IPS-NIHi7 (cell line): ENCODE measurements at regions not wholly inside any gene's neighbourhood (a gene's known extent, or its start where the extent isn't known, plus 50 kb on each side); places are given as distances from the start of the nearest gene placed in this dataset.

Experiments used
- DNase-seq: peaks from one replicate; pipeline ENCODE4 v3.0.0; 2012; ENCODE audit warnings: mixed read lengths; ENCODE audit errors: extremely low spot score

- no peak for DNase-seq
Measured at GRCh38 chr4:129346734-129347133, 250.8 kb downstream of the C4orf33 start.

- DNase-seq = no peak
Measured at GRCh38 chr4:129350834-129351721, 255.1 kb downstream of the C4orf33 start.

GRCh38 chr4:129352480-129352879, 256.5 kb downstream of the C4orf33 start:
- no peak for DNase-seq

DNA sequence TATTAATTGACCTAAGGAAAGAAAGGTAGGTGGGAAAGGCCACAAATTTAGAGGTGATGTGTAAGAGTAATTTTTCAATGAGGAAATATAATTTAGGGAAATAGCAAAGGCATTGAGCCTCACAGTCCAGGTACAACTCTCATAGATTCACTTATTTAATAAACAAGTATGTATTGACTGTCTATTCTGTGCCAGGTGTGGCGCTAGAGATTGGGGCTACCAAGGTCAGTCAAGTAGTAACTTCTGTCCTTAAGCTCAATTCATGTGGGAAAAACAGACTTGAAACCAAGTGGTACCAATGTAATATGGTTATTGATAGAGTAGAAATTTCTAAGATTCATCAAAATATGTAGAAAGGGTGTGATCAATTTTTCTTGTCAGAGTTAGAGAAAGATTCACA, 257.5 kb downstream of the C4orf33 start:
- DNase-seq = no peak

GRCh38 chr4:129355031-129355430, 259.1 kb downstream of the C4orf33 start:
- no peak for DNase-seq

DNA sequence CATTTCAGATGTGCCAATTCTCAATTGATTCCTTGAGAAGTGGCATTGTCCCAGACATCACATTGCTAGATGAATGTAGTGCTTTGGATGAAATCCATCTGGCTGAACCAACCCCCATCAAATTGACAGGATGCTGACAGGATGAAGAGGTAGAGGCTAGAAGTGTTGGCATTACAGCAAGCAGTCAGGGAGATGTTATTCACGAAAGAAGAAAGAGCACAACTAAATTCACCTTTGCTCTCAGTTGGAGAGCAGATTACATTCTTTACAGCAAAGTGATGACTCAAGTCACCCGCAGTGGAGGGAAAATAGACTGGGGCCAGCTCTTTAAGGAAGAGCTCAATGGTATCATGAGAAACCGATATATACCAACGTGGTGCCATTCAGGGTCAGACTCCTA, 259.6 kb downstream of the C4orf33 start:
- DNase-seq = peak; percentile 17

DNA sequence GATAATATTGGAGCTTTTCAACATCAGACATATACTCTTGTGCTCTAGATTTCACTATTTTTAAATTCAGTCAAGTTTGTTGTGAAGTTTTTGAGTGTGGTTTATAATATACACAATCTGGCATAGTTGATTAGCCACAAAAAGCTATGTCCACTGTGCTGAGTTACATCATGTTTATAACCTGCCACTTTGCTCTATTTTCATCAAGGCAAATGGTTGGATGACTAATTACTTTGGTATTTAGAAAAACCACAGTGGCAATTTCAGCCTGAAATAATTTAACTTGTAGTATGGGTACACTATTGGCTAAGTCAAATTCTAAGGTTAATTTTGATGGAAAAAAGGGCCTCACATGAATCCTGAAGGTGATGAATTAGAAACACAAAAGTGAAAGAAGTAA, 262.6 kb downstream of the C4orf33 start:
- DNase-seq = no peak

DNA sequence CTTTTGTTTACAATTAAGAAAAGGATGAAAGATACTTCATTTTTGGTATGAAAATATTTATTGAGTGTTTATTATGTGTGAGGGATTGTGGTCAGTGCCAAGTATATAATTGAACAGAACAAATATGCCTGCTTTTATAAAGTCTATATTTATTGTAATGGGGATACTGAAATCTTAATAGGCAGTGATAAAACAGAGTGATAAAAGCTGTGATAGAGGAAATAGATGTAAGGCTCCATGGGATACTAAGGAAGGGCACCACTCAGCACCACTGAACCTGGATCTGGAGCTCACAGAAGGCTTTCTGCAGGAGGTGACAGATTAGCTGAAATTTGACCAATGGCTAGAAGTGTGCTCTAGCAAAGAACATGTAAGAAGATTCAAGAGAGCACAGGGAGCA, 263.5 kb downstream of the C4orf33 start:
- no peak for DNase-seq

GRCh38 chr4:129362691-129363274, 266.8 kb downstream of the C4orf33 start:
- peak; percentile 69 for DNase-seq

- no peak for DNase-seq
Measured at GRCh38 chr4:129364747-129365452, 268.9 kb downstream of the C4orf33 start.

DNA sequence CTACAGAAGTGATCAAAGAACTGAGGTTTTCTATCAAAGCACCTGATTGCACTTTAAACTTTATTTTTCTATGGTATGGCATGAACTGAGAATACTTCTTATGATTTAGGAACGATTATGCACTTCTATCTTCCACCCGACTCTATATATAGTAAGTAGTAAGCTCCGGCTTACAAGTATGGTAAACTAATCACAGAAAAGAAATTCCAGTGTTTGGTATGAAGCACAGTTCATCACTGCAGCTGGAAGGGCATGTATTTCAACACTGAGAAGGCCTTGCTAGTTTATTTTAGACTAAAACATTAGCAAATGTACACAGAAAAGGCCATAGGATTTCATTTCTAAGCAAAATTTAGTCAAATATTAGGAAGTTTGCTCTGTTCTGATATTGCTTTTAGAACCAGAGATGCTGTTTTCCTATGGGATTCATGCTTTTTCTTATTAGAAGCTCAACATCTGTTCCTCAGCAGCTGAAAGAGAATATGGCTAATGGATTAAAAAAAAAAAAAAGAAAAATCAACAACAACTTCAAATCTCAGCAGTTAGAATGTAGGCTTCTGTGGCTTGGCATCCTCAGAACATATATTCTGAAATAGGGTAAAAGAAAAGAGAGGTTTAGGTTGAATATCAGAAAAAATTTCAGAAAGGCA, 273.5 kb downstream of the C4orf33 start:
- no peak for DNase-seq

GRCh38 chr4:129371065-129371464, 275.1 kb downstream of the C4orf33 start:
- DNase-seq = no peak

DNA sequence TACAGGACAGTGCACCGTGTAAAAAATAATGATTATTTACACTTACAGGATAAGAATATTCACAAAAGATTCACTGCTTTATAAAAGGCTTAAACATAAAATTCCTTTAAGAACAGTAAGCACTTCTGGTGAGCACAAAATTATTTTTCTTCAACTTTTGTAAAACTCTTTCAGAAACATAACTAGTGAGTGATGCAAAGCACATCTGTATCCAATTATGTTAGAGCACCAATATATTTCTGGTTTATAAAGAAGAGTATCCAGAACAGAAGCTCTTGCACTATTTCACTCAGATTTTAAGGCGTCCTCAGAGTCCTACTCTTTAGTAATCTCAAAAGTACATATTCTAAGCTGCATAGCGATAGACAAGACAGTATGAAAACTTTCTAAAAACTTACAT, 276.0 kb downstream of the C4orf33 start:
- DNase-seq = no peak

- DNase-seq = no peak
Measured at GRCh38 chr4:129377131-129377845, 281.3 kb downstream of the C4orf33 start.

DNA sequence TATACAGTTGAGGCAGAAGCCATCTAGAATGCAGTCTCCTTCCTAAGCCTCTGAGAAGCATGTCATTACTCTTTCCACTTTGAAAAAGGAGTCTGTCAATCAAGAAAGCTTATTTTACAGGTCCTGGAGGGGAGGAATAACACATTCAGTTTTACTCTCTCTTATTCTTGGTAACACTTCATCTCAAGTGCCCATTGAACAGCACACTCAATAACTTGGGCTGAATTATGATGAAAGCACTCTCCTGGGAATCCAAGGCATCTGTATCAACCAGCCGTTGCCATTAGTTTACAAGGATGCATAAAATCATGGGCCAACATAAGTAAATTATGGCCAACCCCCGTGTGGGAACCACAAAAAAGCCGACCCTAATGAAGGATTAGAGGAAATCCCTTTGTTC, 282.4 kb downstream of the C4orf33 start:
- no peak for DNase-seq

- DNase-seq = no peak
Measured at GRCh38 chr4:129379429-129379828, 283.5 kb downstream of the C4orf33 start.

DNA sequence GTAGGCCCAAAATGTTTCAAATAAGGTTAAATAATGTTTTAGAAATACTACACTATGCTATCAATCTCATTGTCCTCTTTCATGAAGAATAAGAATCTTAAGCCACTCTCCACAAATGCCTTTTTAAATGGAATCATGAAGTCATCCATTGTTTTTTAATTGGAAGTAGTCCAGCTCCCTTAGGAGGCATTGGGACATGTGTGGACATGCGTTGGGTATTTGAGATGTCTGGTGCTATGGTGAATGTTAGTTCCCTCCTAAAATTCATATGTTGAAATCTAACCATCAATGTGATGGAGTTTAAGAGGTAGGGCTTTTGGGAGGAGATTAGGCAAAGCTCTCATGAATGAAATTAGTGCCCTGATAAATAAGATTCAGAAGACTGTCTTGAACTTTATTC, 289.0 kb downstream of the C4orf33 start:
- no peak for DNase-seq

- no peak for DNase-seq
Measured at GRCh38 chr4:129387666-129388065, 291.7 kb downstream of the C4orf33 start.

- DNase-seq = no peak
Measured at GRCh38 chr4:129393976-129394375, 298.0 kb downstream of the C4orf33 start.

- no peak for DNase-seq
Measured at GRCh38 chr4:129394635-129395034, 298.7 kb downstream of the C4orf33 start.

DNA sequence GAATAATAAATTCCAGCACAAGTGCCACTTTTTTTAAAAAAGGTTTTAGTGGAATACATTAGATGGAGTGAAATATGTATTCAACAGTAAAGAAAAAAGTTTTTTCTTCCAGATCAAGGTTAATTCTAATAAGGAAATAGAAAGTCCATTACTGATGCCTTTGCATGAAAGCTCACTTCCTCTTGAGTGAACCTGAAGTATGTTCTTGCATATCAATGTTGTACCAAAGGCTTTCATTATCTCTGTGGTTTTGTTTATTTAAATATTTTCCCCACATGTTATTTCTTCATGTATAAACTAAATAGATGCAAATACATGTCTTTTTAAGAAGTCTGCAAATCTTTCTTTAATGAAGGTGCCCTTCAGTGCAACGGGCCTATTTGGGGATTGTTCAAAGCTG, 307.9 kb downstream of the C4orf33 start:
- no peak for DNase-seq

GRCh38 chr4:129410115-129410514, 314.2 kb downstream of the C4orf33 start:
- DNase-seq = no peak
